Suprapubic skin (tissue), 4 donors: ENCODE measurements at regions not wholly inside any gene's neighbourhood (a gene's known extent, or its start where the extent isn't known, plus 50 kb on each side); places are given as distances from the start of the nearest gene placed in this dataset.

Source experiments
- DNase-seq, 2 donors: peaks; one replicate each; pipeline ENCODE4 v3.0.0-alpha.2; 2019; ENCODE audit warnings: low spot score in 2 of 2
- H3K27ac ChIP-seq: fragments of 200-600 bp; sonication (generic); one replicate; pipeline ENCODE4 v1.5.1; 2019
- H3K27me3 ChIP-seq: fragments of 200-600 bp; sonication (generic); one replicate; pipeline ENCODE4 v1.5.1; 2019
- H3K36me3 ChIP-seq: fragments of 200-600 bp; sonication (generic); one replicate; pipeline ENCODE4 v1.5.1; 2019
- H3K4me1 ChIP-seq: fragments of 200-600 bp; sonication (generic); one replicate; pipeline ENCODE4 v1.5.1; 2019
- H3K4me3 ChIP-seq: fragments of 200-600 bp; sonication (generic); one replicate; pipeline ENCODE4 v1.5.1; 2019; ENCODE audit warnings: mild to moderate bottlenecking
- H3K9me3 ChIP-seq: fragments of 200-600 bp; sonication (generic); one replicate; pipeline ENCODE4 v1.5.1; 2019
- EP300 ChIP-seq: sonication (generic); formaldehyde crosslinking; IDR thresholded peaks from one replicate; pipeline ENCODE4 v1.6.1; 2017; ENCODE audit warnings: antibody characterized with exemption
- POLR2A ChIP-seq, 2 donors: fragments of 450-650 bp; IDR thresholded peaks; one replicate each; pipeline ENCODE4 v1.6.1; 2017; ENCODE audit warnings: antibody characterized with exemption in 2 of 2, mild to moderate bottlenecking in 2 of 2, moderate library complexity in 2 of 2
- POLR2AphosphoS5 ChIP-seq, 3 donors: sonication (generic); formaldehyde crosslinking; IDR thresholded peaks; one replicate each; pipeline ENCODE4 v1.6.1; 2017; ENCODE audit warnings: antibody characterized with exemption in 3 of 3
- WGBS: methylation state at CpG from one replicate; pipeline ENCODE4 v1.1.5; 2018; 5-methylcytosine and 5-hydroxymethylcytosine counted together
- TF ChIP-seq, protein P1 (sequence below), 2 donors: fragments of 200-600 bp in 1 of 2; fragments of 450-650 bp in 1 of 2; sonication (generic) in 1 of 2; IDR thresholded peaks; one replicate each; pipeline ENCODE4 v1.5.1; 2016 to 2019; ENCODE audit warnings: antibody characterized with exemption in 2 of 2, mild to moderate bottlenecking in 1 of 2, moderate library complexity in 1 of 2

DNA sequence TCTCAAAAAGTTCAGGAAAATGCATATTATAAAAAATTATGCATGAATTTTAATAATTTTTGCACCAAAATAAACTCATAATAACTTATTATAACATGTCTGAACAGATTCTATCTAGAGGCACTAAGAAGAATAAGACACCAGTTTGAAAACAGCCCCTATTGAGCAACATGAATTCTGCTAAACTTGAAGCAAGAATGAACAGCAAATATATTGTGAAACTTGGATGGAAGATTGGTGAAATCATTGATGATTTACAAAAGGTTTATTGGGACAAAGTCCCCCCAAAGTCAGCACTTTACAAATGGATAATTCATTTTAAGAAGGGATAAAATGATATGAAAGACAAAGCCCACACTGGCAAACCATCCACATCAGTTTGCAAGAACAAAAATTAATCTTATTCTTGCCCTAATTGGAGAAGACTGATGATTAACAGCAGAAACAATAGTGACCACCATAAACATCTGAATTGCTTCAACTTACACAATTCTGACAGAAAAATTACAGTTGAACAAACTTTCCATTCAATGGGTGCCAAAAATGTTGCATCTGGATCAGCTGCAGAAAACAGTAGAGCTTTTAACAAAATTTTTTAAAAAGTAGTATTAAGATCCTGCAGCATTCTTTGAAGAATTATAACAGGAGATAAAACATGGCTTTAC, 257.5 kb upstream of the FAT3 start:
- Histone ChIP-seq H3K27me3 (no peaks in the 10 kb centered on the region), H3K9me3 (no peaks in the 10 kb centered on the region), H3K4me1 (no peaks in the 10 kb centered on the region), H3K4me3 (no peak overlapping the region), H3K27ac (no peak overlapping the region), H3K36me3 (no peaks in the 10 kb centered on the region)
- TF ChIP-seq POLR2A (IDR thresholded peaks at IDR 0.05) (no peak), POLR2AphosphoS5 (IDR thresholded peaks at IDR 0.05) (no peak), EP300 (no peak)
- TF ChIP-seq, protein P1, sequence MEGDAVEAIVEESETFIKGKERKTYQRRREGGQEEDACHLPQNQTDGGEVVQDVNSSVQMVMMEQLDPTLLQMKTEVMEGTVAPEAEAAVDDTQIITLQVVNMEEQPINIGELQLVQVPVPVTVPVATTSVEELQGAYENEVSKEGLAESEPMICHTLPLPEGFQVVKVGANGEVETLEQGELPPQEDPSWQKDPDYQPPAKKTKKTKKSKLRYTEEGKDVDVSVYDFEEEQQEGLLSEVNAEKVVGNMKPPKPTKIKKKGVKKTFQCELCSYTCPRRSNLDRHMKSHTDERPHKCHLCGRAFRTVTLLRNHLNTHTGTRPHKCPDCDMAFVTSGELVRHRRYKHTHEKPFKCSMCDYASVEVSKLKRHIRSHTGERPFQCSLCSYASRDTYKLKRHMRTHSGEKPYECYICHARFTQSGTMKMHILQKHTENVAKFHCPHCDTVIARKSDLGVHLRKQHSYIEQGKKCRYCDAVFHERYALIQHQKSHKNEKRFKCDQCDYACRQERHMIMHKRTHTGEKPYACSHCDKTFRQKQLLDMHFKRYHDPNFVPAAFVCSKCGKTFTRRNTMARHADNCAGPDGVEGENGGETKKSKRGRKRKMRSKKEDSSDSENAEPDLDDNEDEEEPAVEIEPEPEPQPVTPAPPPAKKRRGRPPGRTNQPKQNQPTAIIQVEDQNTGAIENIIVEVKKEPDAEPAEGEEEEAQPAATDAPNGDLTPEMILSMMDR (IDR thresholded peaks at IDR 0.05), result no peak
- DNase-seq, result no peak

DNA sequence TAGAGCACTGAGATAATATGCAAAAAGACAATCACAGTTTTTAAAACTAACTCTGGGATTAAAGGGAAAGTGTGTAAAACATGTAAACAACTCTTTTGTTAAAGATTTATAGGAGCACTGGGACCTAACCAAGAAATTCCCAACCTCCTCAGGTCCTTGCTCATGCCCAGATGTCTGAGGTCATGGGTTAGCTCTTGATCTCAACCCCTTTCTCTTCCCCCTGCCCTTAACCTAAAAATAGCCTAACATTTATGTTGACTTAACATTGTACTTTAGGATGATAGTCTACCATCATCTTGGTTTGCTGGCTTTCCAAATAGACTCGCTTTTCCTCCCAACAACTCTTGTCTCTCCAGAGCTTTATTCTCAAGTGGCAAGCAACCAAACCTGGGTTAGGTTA, 258.2 kb upstream of the FAT3 start:
- peaks cover 2% of the 10 kb centered on the region for H3K9me3 ChIP-seq
- H3K27ac ChIP-seq, result no peak overlapping the region
- DNase-seq, result no peak
- H3K4me1 ChIP-seq, result no peaks in the 10 kb centered on the region
- H3K4me3 ChIP-seq, result no peak overlapping the region
- 68% methylated on average over 1 of the region's 1 CpG for WGBS
- TF ChIP-seq POLR2A (IDR thresholded peaks at IDR 0.05), result no peak
- no peak for TF ChIP-seq EP300
- TF ChIP-seq POLR2AphosphoS5 (IDR thresholded peaks at IDR 0.05), result no peak
- TF ChIP-seq, protein P1 (IDR thresholded peaks at IDR 0.05), result no peak
- no peaks in the 10 kb centered on the region for H3K27me3 ChIP-seq
- no peaks in the 10 kb centered on the region for H3K36me3 ChIP-seq

DNA sequence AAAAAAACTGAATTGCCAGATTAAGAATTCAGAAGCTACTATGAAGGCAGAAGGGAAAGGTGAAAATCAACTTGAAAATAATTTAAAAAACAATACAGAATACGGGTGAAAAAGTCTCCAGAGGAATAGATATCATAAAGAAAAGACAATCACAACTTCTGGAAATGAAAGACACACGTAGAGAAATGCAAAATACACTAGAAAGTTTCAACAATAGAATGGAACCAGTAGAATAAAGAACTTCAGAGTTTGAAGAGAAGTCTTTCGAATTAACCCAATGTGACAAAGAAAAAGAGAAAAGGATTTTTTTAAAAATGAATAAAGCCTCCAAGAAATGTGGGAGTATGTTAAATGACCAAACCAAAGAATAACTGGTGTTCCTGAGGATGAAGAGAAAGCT, 263.8 kb upstream of the FAT3 start:
- no peak overlapping the region for H3K27ac ChIP-seq
- no peak overlapping the region for H3K4me3 ChIP-seq
- DNase-seq, result no peak
- H3K9me3 ChIP-seq, result peaks cover 16% of the 10 kb centered on the region
- H3K27me3 ChIP-seq, result no peaks in the 10 kb centered on the region
- no peaks in the 10 kb centered on the region for H3K36me3 ChIP-seq
- TF ChIP-seq, protein P1 (IDR thresholded peaks at IDR 0.05), result no peak
- H3K4me1 ChIP-seq, result no peaks in the 10 kb centered on the region
- WGBS, result 92% methylated on average over 3 of the region's 3 CpGs

DNA sequence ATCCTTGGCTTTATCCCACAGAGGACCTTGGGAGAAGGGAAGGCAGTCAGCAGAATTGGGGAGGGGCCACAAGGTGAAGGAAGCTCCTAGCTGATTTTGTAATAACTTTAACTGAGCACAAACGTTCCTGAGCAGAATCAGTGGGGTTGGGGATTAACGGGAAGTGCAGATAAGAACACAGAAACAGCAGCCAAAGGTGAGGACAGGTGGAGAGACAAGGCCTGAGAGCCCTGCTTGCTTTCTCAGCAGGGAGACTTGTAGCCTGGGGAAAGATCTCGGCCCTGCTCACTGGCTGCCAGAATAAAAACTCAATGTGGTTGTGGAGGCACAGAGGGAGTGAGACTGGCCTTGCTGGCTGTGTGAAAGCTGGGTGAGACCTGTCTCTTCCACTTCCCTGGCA, 265.2 kb upstream of the FAT3 start:
- H3K27ac ChIP-seq, result no peak overlapping the region
- no peaks in the 10 kb centered on the region for H3K36me3 ChIP-seq
- no peak for DNase-seq
- TF ChIP-seq POLR2AphosphoS5 (IDR thresholded peaks at IDR 0.05) (no peak), EP300 (no peak), POLR2A (IDR thresholded peaks at IDR 0.05) (no peak)
- TF ChIP-seq, protein P1 (IDR thresholded peaks at IDR 0.05), result no peak
- H3K9me3 ChIP-seq, result peaks cover 16% of the 10 kb centered on the region
- no peaks in the 10 kb centered on the region for H3K4me1 ChIP-seq
- no peaks in the 10 kb centered on the region for H3K27me3 ChIP-seq
- no peak overlapping the region for H3K4me3 ChIP-seq
- WGBS, result 73% methylated on average over 3 of the region's 3 CpGs

DNA sequence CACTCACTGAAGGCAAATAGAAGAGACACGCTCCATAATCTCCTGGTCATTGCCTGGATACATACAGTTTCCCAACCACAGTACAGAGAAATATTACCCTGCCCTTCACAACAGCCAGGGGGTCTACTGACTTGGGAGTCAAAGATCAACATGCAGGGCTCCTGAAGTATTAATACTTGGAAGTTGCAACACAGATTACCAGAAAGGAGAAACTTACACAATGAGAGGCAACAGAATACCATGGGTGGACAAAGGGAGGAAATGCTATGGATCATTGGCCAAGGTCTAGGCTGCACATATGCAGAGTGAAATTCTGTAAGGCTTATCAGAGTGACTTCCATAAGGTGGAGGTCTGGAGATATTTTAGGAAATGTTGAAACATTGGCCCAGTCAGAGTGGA, 267.9 kb upstream of the FAT3 start:
- Histone ChIP-seq H3K36me3 (no peaks in the 10 kb centered on the region), H3K4me1 (no peaks in the 10 kb centered on the region), H3K27me3 (no peaks in the 10 kb centered on the region), H3K27ac (no peak overlapping the region), H3K9me3 (peaks cover 16% of the 10 kb centered on the region), H3K4me3 (no peak overlapping the region)
- TF ChIP-seq POLR2A (IDR thresholded peaks at IDR 0.05), result no peak
- TF ChIP-seq, protein P1 (IDR thresholded peaks at IDR 0.05), result no peak
- no peak for TF ChIP-seq EP300
- no peak for TF ChIP-seq POLR2AphosphoS5 (IDR thresholded peaks at IDR 0.05)
- WGBS, result 77% methylated on average over 1 of the region's 1 CpG
- DNase-seq, result no peak
